ENCODE measurements at regions not wholly inside any gene's neighbourhood (a gene's known extent, or its start where the extent isn't known, plus 50 kb on each side); places are given as distances from the start of the nearest gene placed in this dataset.

GRCh38 chr14:95439881-95440280 lies 76.6 kb downstream of the SYNE3 start:
- Histone ChIP-seq H3K4me1 (ENCODE audit: control insufficient read depth, insufficient read depth, low read length) (no peaks in the 10 kb centered on the region), H3K27me3 (ENCODE audit: control insufficient read depth, insufficient read depth, low read length, poor library complexity, severe bottlenecking) (no peaks in the 10 kb centered on the region), H3K4me3 (ENCODE audit: low read length) (no peak overlapping the region), H3K9me3 (ENCODE audit: control insufficient read depth, low read length) (peaks cover 14% of the 10 kb centered on the region), H3K27ac (ENCODE audit: low read depth, low read length) (no peak overlapping the region), H3K36me3 (ENCODE audit: control insufficient read depth, insufficient read depth, low read length) (peaks cover 24% of the 10 kb centered on the region), H3K9ac (ENCODE audit: extremely low read depth, low read length, poor library complexity, severe bottlenecking) (no peak overlapping the region)
- 89 to 90% methylated on average over 2 to 14 of the region's 14 CpGs for WGBS, 2 experiments (ENCODE audit: insufficient coverage in 1 of 2, insufficient read length in 1 of 2)
- Mint-ChIP-seq H3K4me3 (no peak overlapping the region), H3K4me1 (no peaks in the 10 kb centered on the region), H3K27me3 (ENCODE audit: insufficient read depth) (no peaks in the 10 kb centered on the region), H3K36me3 (ENCODE audit: low read depth) (peaks cover 15% of the 10 kb centered on the region), H3K27ac (no peak overlapping the region), H3K9me3 (peaks cover 2% of the 10 kb centered on the region)
- no peak for TF ChIP-seq CTCF (conservative IDR thresholded peaks at IDR 0.05)
- no peak for DNase-seq

GRCh38 chr14:95437715-95438114 lies 78.7 kb downstream of the SYNE3 start:
- Mint-ChIP-seq H3K4me3 (no peak overlapping the region), H3K4me1 (no peaks in the 10 kb centered on the region), H3K27me3 (ENCODE audit: insufficient read depth) (no peaks in the 10 kb centered on the region), H3K36me3 (ENCODE audit: low read depth) (peaks cover 15% of the 10 kb centered on the region), H3K9me3 (peaks cover 4% of the 10 kb centered on the region), H3K27ac (no peak overlapping the region)
- 76 to 80% methylated on average over 3 to 5 of the region's 5 CpGs for WGBS, 2 experiments (ENCODE audit: insufficient coverage in 1 of 2, insufficient read length in 1 of 2)
- H3K9ac ChIP-seq (ENCODE audit: extremely low read depth, low read length, poor library complexity, severe bottlenecking) = no peak overlapping the region
- H3K4me1 ChIP-seq (ENCODE audit: control insufficient read depth, insufficient read depth, low read length) = no peaks in the 10 kb centered on the region
- H3K9me3 ChIP-seq (ENCODE audit: control insufficient read depth, low read length) = peaks cover 14% of the 10 kb centered on the region
- H3K36me3 ChIP-seq (ENCODE audit: control insufficient read depth, insufficient read depth, low read length) = peaks cover 33% of the 10 kb centered on the region
- no peak overlapping the region for H3K27ac ChIP-seq (ENCODE audit: low read depth, low read length)
- H3K27me3 ChIP-seq (ENCODE audit: control insufficient read depth, insufficient read depth, low read length, poor library complexity, severe bottlenecking) = no peaks in the 10 kb centered on the region
- TF ChIP-seq CTCF (conservative IDR thresholded peaks at IDR 0.05) = no peak
- no peak overlapping the region for H3K4me3 ChIP-seq (ENCODE audit: low read length)
- no peak for DNase-seq

GRCh38 chr14:95436354-95436753 lies 80.1 kb downstream of the SYNE3 start:
- no peak overlapping the region for H3K4me3 Mint-ChIP-seq
- no peak for TF ChIP-seq CTCF (conservative IDR thresholded peaks at IDR 0.05)
- Histone ChIP-seq H3K4me3 (ENCODE audit: low read length) (no peak overlapping the region), H3K36me3 (ENCODE audit: control insufficient read depth, insufficient read depth, low read length) (peaks cover 33% of the 10 kb centered on the region), H3K27me3 (ENCODE audit: control insufficient read depth, insufficient read depth, low read length, poor library complexity, severe bottlenecking) (no peaks in the 10 kb centered on the region), H3K9ac (ENCODE audit: extremely low read depth, low read length, poor library complexity, severe bottlenecking) (no peak overlapping the region), H3K27ac (ENCODE audit: low read depth, low read length) (no peak overlapping the region), H3K9me3 (ENCODE audit: control insufficient read depth, low read length) (peaks cover 14% of the 10 kb centered on the region), H3K4me1 (ENCODE audit: control insufficient read depth, insufficient read depth, low read length) (no peaks in the 10 kb centered on the region)
- no peaks in the 10 kb centered on the region for H3K4me1 Mint-ChIP-seq
- no peak for DNase-seq
- WGBS, 2 experiments (ENCODE audit: insufficient coverage in 1 of 2, insufficient read length in 1 of 2) = 85 to 95% methylated on average over 3 to 4 of the region's 4 CpGs
- H3K27ac Mint-ChIP-seq = no peak overlapping the region
- H3K9me3 Mint-ChIP-seq = peaks cover 4% of the 10 kb centered on the region
- no peaks in the 10 kb centered on the region for H3K27me3 Mint-ChIP-seq (ENCODE audit: insufficient read depth)
- peaks cover 15% of the 10 kb centered on the region for H3K36me3 Mint-ChIP-seq (ENCODE audit: low read depth)
